Loucy (cell line): ENCODE measurements at regions not wholly inside any gene's neighbourhood (a gene's known extent, or its start where the extent isn't known, plus 50 kb on each side); places are given as distances from the start of the nearest gene placed in this dataset.

Experiments
- H2AFZ ChIP-seq: fragments of 200-600 bp; sonication (generic); 2 replicates; pipeline ENCODE4 v1.6.0; 2016; ENCODE audit warnings: antibody characterized with exemption, mild to moderate bottlenecking, low read length, moderate library complexity
- H3F3A ChIP-seq: fragments of 200-600 bp; 2 replicates; pipeline ENCODE4 v1.6.0; 2016; ENCODE audit warnings: antibody characterized with exemption, low read depth, mild to moderate bottlenecking
- H3K27me3 ChIP-seq: fragments of 200-600 bp; sonication (generic); 2 replicates; pipeline ENCODE4 v1.6.1; 2014; ENCODE audit warnings: low read length, mild to moderate bottlenecking; ENCODE audit not compliant: insufficient read depth, poor library complexity, severe bottlenecking
- H3K36me3 ChIP-seq: fragments of 200-600 bp; sonication (generic); 2 replicates; pipeline ENCODE4 v1.6.1; 2016; ENCODE audit warnings: low read length; ENCODE audit not compliant: insufficient read depth
- H3K4me1 ChIP-seq: fragments of 200-600 bp; sonication (generic); 2 replicates; pipeline ENCODE4 v1.5.1; 2014; ENCODE audit warnings: low read length, mild to moderate bottlenecking; ENCODE audit not compliant: insufficient read depth, poor library complexity, severe bottlenecking
- H3K4me2 ChIP-seq: fragments of 200-600 bp; sonication (generic); 2 replicates; pipeline ENCODE4 v1.6.0; 2014; ENCODE audit warnings: antibody characterized with exemption, low read length, low read depth, mild to moderate bottlenecking; ENCODE audit not compliant: poor library complexity, severe bottlenecking
- H3K4me3 ChIP-seq: fragments of 200-600 bp; sonication (generic); 2 replicates; pipeline ENCODE4 v1.5.1; 2014; ENCODE audit warnings: low read length, mild to moderate bottlenecking, mixed read lengths; ENCODE audit not compliant: poor library complexity, severe bottlenecking
- H3K79me2 ChIP-seq: fragments of 200-600 bp; sonication (generic); 2 replicates; pipeline ENCODE4 v1.6.1; 2014; ENCODE audit warnings: low read length; ENCODE audit not compliant: insufficient read depth
- H3K9ac ChIP-seq: fragments of 200-600 bp; sonication (generic); 2 replicates; pipeline ENCODE4 v1.6.0; 2014; ENCODE audit warnings: mild to moderate bottlenecking, low read depth, low read length, moderate library complexity; ENCODE audit not compliant: poor library complexity, severe bottlenecking
- H3K9me2 ChIP-seq: fragments of 200-600 bp; sonication (generic); replicated peaks from 2 replicates; pipeline ENCODE4 v1.6.1; 2016; ENCODE audit warnings: low read depth, low read length, mixed read lengths
- H3K9me3 ChIP-seq: fragments of 200-600 bp; sonication (generic); 2 replicates; pipeline ENCODE4 v1.6.1; 2014; ENCODE audit warnings: mild to moderate bottlenecking, antibody characterized with exemption, low read length, low read depth; ENCODE audit not compliant: insufficient read depth
- H4K20me1 ChIP-seq: fragments of 200-600 bp; sonication (generic); 2 replicates; pipeline ENCODE4 v1.6.0; 2014; ENCODE audit warnings: antibody characterized with exemption, low read length, mild to moderate bottlenecking; ENCODE audit not compliant: insufficient read depth, poor library complexity, severe bottlenecking
- EZH2phosphoT487 ChIP-seq: fragments of 200-600 bp; IDR thresholded peaks from 2 replicates; pipeline ENCODE4 v1.6.1; 2018; ENCODE audit warnings: antibody characterized with exemption, mild to moderate bottlenecking, moderate library complexity, borderline replicate concordance
- TF ChIP-seq, protein P1 (sequence below): fragments of 200-600 bp; sonication (generic); conservative IDR thresholded peaks from 2 replicates; pipeline ENCODE4 v1.5.1; 2014; ENCODE audit warnings: mild to moderate bottlenecking, antibody characterized with exemption, low read length

GRCh38 chr5:77157732-77158532 is 52.5 kb upstream of the PDE8B start:
- H2AFZ ChIP-seq = no peak overlapping the region

GRCh38 chr5:77156379-77156778 is 54.1 kb upstream of the PDE8B start:
- H3K9me3 ChIP-seq = no peaks in the 10 kb centered on the region
- no peaks in the 10 kb centered on the region for H3K9me2 ChIP-seq
- no peaks in the 10 kb centered on the region for H4K20me1 ChIP-seq

More at GRCh38 chr5:77157732-77158532, 52.5 kb upstream of the PDE8B start:
- Histone ChIP-seq H3K9ac (no peak overlapping the region), H3K4me2 (no peak overlapping the region), H3K4me3 (no peak overlapping the region), H4K20me1 (no peaks in the 10 kb centered on the region), H3K27me3 (no peaks in the 10 kb centered on the region), H3F3A (no peaks in the 10 kb centered on the region), H3K9me3 (no peaks in the 10 kb centered on the region), H3K4me1 (peaks cover 14% of the 10 kb centered on the region), H3K36me3 (no peaks in the 10 kb centered on the region), H3K79me2 (no peaks in the 10 kb centered on the region), H3K9me2 (no peaks in the 10 kb centered on the region)
- no peak for TF ChIP-seq EZH2phosphoT487
- TF ChIP-seq, protein P1, sequence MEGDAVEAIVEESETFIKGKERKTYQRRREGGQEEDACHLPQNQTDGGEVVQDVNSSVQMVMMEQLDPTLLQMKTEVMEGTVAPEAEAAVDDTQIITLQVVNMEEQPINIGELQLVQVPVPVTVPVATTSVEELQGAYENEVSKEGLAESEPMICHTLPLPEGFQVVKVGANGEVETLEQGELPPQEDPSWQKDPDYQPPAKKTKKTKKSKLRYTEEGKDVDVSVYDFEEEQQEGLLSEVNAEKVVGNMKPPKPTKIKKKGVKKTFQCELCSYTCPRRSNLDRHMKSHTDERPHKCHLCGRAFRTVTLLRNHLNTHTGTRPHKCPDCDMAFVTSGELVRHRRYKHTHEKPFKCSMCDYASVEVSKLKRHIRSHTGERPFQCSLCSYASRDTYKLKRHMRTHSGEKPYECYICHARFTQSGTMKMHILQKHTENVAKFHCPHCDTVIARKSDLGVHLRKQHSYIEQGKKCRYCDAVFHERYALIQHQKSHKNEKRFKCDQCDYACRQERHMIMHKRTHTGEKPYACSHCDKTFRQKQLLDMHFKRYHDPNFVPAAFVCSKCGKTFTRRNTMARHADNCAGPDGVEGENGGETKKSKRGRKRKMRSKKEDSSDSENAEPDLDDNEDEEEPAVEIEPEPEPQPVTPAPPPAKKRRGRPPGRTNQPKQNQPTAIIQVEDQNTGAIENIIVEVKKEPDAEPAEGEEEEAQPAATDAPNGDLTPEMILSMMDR = no peak

DNA sequence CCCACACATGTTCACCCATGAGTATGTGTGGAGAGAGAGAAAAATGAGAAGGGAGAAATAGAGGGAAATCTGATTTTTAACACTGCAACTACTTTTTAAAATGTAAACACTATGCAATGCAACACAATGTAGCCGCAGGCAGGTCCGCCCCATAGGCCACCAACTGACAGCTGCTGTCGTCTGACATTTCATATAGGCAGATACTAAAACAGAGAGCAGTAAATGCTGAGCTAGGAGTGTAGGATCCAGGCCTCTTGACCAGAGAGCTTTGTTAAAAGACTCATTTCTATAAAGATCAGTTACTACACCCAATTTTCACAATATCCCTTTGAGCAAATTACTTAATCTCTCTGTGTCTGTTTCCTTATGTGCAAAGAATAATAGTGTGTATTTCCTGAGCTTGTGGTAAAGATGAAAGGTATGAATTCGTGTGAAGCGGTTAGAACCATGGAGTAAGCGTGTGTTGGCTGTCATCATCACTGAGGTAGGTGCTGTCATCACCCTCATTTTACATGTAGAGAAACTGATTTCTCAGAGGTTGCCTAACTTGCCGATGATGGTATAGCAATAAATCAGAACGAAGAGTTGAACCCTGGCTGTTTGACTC is 55.2 kb upstream of the PDE8B start:
- no peak overlapping the region for H2AFZ ChIP-seq
- H3K27me3 ChIP-seq = no peaks in the 10 kb centered on the region
- peaks cover 14% of the 10 kb centered on the region for H3K4me1 ChIP-seq
- no peaks in the 10 kb centered on the region for H3K9me3 ChIP-seq
- H3K36me3 ChIP-seq = no peaks in the 10 kb centered on the region
- peak overlapping the region; percentile 8 for H3K4me3 ChIP-seq
- peak overlapping the region; percentile 1 for H3K9ac ChIP-seq
- no peaks in the 10 kb centered on the region for H3F3A ChIP-seq
- no peaks in the 10 kb centered on the region for H4K20me1 ChIP-seq
- H3K79me2 ChIP-seq = no peaks in the 10 kb centered on the region
- TF ChIP-seq, protein P1 = no peak
- TF ChIP-seq EZH2phosphoT487 = no peak
- no peaks in the 10 kb centered on the region for H3K9me2 ChIP-seq
- peak overlapping the region; percentile 53 for H3K4me2 ChIP-seq

More at GRCh38 chr5:77156379-77156778, 54.1 kb upstream of the PDE8B start:
- Histone ChIP-seq H3K4me3 (no peak overlapping the region), H3K4me2 (no peak overlapping the region), H3K9ac (no peak overlapping the region), H3K36me3 (no peaks in the 10 kb centered on the region), H2AFZ (no peak overlapping the region), H3F3A (no peaks in the 10 kb centered on the region), H3K79me2 (no peaks in the 10 kb centered on the region), H3K4me1 (peaks cover 14% of the 10 kb centered on the region), H3K27me3 (no peaks in the 10 kb centered on the region)
- TF ChIP-seq EZH2phosphoT487 = no peak
- TF ChIP-seq, protein P1 = no peak
